ENCODE measurements at regions not wholly inside any gene's neighbourhood (a gene's known extent, or its start where the extent isn't known, plus 50 kb on each side); places are given as distances from the start of the nearest gene placed in this dataset.

DNA sequence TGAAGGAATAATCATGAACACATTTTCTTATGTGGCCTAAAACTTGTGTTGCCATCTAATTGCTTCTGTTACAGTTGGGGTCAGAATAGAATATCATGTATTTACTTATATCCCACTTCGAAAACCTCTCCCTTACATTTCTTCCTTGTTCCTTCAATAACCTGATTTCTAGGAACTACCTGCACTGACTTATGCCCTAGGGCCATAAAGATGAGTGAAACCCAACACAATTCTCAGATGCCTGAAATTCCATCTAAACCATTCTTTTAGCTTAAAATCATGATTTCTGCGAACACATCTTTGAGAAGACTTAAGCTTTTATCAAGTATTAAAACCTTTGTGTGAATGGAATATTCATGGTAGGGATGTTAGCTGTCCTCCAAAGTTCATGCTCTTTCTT is 142.7 kb downstream of the SNAPC1 start:
- TF ChIP-seq ZNF740 (CRISPR knock-in tag; IDR thresholded peaks at IDR 0.05): no peak
- TF ChIP-seq ZNF740 (tag; IDR thresholded peaks at IDR 0.05): no peak
- no peak for TF ChIP-seq HDAC6 (IDR thresholded peaks at IDR 0.05; ENCODE audit: low read depth, low read length)
- TF ChIP-seq POLR2A (conservative IDR thresholded peaks at IDR 0.05): no peak
- no peak for TF ChIP-seq CC2D1A (IDR thresholded peaks at IDR 0.05)
- TF ChIP-seq CXXC5 (CRISPR knock-in tag; IDR thresholded peaks at IDR 0.05): no peak
- TF ChIP-seq ZBTB8A (IDR thresholded peaks at IDR 0.05; ENCODE audit: partially characterized antibody): no peak
